NCI-H2029 (cell line): ENCODE measurements at regions not wholly inside any gene's neighbourhood (a gene's known extent, or its start where the extent isn't known, plus 50 kb on each side); places are given as distances from the start of the nearest gene placed in this dataset.

Source experiments
- DNase-seq: peaks from one replicate; lab custom pipeline; 2025; lab: John Stamatoyannopoulos, UW

DNA sequence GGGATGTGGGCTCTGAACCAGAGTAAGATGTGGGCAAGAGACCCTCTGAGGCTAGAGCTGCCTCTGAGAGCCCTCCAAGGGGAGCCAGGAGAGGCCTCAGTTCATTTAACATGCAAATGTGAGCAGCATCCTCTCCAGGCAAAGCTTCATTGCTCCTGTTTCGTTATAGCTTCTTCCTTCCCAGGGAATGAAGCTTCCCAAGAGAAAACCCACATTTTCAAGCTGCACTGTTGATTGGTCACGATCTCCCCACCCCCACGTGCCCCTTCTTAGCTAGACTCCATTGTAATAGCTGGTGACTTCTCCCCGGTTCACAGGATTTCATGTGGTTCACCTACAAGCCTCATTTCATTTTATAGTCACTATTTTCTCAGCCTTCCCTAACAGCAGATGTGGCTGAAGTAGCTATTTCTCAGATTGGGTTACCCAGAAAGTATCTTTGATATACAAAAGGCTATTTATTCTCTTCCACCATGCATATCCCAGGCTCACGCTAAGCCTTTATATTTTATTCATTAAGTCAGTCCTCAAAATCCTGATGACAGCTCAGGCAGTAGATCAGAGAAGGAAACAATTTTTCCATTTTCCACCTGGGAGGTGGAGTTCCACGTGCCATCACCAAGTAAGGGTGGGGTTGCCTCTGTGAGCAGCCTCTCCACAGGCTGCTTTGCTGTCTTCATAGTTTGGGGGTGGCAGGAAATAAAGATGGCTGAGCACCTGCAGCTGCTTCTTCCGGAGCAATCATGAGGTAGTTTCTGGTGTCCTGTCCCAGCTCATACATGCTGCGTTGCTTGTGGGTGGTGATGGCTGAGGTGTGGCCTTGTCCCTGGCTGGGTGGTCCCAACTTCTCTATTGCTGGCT is 178.3 kb upstream of the RAB4A start:
- no peak for DNase-seq

- no peak for DNase-seq
Measured at GRCh38 chr1:229093238-229093540, 177.7 kb upstream of the RAB4A start.

DNA sequence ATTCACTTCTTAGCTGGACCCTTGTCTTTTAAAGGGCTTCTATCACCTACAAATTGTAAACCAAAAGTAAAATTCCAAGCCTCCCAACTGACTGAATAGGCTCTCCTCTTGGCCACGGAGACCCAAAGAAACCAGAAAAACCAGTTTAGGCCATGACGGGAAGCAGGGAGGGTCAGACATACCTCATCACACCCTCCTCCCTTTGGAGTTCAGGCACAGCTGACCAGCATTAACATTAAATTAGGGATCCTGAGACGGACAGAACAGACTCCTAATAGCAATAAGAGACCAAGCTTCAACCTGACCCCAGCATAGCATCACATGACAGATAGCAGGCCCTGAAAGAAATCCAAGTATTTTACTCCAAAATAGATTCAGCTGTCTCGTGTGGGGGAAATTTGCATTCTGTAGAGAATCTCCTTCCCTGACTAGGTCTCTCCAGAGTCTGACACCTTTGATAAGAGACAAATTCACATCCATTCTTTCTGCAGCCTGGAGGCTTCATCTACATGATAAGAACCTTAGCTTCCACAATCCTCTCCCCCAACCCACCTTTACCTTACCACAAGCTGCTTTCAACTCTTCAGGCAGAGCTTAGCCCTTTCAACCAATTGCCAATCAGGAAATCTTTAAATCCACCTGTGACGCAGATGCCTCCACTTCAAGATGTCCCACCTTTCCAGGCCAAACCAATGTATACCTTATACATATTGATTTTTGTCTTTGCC is 177.1 kb upstream of the RAB4A start:
- DNase-seq: peak; percentile 56

- DNase-seq: no peak
Measured at GRCh38 chr1:229094476-229095311, 176.2 kb upstream of the RAB4A start.

GRCh38 chr1:229095325-229095724 is 175.6 kb upstream of the RAB4A start:
- DNase-seq: no peak

DNA sequence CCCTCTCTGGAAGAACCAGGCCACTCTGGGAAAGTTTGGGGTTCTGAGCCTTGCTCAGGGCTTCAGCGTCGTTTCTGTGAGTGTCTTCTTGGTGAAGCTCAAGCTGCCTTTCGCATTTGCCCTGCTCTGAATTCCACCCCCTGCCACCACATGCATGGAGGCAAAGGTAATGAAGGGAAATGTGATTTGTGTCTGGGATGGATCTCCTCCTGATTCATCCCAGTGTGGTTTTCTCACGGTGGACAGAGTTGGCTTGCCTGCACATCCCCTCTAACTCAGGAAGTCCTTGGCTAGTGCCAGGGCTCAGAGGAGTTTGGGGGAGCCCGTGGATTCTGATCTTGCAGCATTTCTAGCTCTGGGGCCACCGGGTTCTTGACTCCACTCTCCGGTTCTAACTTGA is 173.6 kb upstream of the RAB4A start:
- no peak for DNase-seq

GRCh38 chr1:229098361-229098760 is 172.6 kb upstream of the RAB4A start:
- no peak for DNase-seq

- DNase-seq: no peak
Measured at GRCh38 chr1:229098903-229099578, 171.9 kb upstream of the RAB4A start.

DNA sequence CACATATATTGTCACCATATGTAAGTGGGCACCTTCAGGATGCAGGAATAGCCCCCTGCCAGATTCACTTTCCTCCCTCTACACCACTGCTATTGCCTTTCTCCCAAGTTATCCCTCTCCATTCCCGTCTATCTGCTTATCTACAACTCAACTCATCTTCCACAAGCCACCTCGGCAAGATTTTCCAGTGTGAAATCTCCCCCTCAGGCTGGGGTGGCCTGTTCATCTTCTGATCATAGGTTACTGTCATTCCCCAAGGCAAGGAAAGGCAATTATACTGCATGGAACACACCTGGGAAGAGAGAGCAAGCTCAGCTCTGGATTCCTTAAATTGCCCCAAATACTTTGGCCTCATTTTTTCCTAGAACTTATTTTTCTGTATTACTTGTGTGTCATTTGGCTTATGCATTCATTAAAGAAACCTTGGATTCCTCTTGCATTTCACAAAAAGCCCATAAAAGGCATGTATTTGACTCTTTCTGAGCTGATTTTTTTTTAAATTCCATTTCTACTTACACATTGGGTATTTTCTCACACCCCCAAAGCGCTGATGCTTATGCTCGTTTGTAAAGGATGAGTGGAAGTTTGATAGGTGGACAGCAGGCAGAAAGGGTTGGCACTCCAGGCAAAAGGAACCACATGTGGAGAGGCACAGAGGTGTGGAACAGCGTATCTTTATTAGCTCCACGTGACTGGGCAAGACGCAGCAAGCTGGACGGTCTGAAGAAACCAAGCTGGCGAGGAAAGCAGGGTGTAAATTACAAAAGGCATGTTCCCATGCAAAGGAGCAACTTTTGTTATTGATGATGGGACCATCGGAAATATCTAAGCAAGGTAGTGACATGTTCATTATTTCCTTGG is 169.7 kb upstream of the RAB4A start:
- no peak for DNase-seq

- DNase-seq: no peak
Measured at GRCh38 chr1:229102741-229103391, 168.0 kb upstream of the RAB4A start.

DNA sequence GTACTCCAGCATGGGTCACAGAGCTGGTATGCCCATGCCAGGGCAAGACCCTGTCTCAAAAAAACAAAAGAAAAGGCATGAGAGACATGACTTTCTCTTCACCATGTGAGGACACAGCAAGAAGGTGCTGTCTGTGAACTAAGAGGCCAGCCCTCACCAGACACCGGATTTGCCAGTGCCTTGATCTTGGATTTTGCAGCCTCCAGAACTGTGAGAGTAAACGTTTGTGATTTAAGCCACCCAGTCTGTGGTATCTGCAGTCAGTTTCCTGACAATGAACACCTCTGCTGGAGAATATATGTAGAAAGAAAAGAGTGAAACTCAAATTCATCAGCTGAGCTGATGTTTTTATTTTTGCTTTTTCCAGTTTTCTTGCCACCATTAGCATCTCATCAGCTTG is 166.3 kb upstream of the RAB4A start:
- no peak for DNase-seq

DNA sequence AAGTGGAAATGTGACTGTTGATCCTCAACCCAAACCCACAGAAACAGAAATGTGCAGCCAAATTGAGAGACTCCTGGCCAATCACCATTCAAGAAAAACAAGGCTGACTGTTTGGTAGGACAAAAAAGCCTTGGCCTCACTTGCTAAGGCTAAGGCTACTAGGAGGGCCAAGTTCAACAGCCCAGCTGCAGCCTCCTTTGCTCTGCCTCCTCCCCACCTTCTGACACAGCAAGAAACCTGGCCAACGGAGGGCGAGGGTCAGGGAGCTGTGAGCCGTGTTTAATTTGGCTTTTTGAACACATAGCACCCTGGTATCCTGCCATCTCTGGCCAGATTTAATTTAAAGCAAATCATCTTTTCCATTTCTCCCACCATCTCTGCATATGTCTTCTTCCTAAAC is 165.8 kb upstream of the RAB4A start:
- no peak for DNase-seq

GRCh38 chr1:229105822-229106525 is 164.9 kb upstream of the RAB4A start:
- no peak for DNase-seq

DNA sequence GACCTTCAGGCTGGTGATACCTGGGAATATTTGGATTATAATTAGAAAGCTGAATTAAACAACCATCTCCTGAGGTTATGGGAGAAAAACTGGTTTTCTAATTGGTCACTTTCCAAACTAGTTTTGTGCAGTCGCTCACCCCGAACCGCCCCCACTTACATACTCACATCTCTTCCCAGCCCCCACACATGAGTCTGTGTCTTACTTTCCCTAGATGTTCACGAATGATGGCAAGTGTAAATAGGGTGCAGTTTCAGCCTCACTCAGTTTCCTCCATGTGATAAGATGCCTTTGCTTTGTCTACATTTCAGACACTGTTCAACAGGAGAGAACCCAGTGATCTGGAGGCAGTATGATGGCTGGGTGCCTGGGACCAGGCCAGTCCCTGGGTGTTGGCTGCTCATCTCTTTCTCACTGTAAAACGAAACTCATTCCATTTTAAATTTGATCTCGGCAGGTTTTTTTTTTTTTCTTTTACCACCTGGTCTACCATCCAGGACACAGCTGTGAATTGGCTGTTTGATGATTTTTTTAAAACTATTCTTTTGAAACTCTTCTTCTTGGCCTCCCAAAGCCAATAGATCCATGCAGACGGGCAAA is 164.3 kb upstream of the RAB4A start:
- DNase-seq: no peak

- DNase-seq: no peak
Measured at GRCh38 chr1:229107304-229107815, 163.6 kb upstream of the RAB4A start.

- no peak for DNase-seq
Measured at GRCh38 chr1:229107972-229108371, 162.9 kb upstream of the RAB4A start.

DNA sequence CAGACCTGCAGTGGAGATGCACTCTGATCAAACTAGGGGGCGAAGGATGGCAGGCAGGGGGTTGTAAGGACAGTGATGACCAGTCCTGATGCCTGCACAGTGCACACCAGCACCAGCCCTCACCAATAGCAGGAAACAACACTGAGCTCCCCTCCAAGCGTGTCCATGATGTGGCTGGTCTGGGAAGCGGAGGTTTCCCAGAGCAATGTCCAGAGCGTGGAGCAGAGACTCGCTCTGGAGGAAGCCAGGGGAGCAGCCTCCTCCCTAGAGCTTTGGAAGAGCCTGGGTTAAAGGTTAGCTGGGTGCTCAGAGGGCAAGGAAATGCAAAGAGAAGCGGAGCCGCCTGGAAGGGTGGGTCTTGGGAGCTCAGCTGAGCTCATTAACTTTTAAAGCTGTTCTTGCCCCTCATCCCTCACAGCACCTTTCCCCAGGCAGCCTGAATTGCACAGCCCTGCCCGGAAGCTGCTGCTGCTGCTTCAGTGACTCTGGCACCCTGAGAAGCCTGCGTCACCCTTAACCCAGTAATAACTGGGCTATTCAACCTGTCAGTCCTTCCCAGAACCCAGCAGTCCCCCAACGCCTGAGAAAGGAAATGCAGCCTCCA is 162.2 kb upstream of the RAB4A start:
- no peak for DNase-seq

GRCh38 chr1:229109320-229109761 is 161.6 kb upstream of the RAB4A start:
- no peak for DNase-seq

DNA sequence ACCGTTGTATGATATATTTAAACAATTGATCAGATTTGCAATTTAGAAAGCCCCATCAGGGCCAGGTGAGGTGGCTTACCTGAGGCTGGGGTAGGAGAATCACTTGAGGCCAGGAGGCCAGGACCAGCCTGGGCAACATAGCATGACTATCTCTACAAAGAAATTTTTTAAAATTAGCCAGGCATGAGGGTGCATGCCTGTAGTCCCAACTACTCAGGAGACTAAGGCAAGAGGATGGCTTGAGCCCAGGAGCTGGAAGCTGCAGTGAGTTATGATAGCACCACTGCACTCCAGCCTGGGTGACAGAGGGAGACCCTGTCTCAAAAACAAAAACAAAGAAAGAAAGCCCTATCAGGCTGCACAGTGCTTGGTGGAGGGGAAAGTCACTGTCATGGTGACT is 159.9 kb upstream of the RAB4A start:
- DNase-seq: no peak
